HFF-Myc (cell line): ENCODE measurements at regions not wholly inside any gene's neighbourhood (a gene's known extent, or its start where the extent isn't known, plus 50 kb on each side); places are given as distances from the start of the nearest gene placed in this dataset.

Experiments used
- DNase-seq: peaks from one replicate; pipeline ENCODE4 v3.0.0-alpha.2; 2011; ENCODE audit warnings: low read depth; ENCODE audit errors: extremely low read depth
- H3K4me3 ChIP-seq: replicated peaks from 2 replicates; pipeline ENCODE4 v1.5.1; 2011; ENCODE audit warnings: low read depth, mild to moderate bottlenecking, control low read depth, low read length
- TF ChIP-seq, protein P1 (sequence below): IDR thresholded peaks from 2 replicates; pipeline ENCODE4 v1.5.1; 2012; ENCODE audit warnings: mild to moderate bottlenecking, low read depth, low read length, control low read depth; ENCODE audit errors: missing control alignments

DNA sequence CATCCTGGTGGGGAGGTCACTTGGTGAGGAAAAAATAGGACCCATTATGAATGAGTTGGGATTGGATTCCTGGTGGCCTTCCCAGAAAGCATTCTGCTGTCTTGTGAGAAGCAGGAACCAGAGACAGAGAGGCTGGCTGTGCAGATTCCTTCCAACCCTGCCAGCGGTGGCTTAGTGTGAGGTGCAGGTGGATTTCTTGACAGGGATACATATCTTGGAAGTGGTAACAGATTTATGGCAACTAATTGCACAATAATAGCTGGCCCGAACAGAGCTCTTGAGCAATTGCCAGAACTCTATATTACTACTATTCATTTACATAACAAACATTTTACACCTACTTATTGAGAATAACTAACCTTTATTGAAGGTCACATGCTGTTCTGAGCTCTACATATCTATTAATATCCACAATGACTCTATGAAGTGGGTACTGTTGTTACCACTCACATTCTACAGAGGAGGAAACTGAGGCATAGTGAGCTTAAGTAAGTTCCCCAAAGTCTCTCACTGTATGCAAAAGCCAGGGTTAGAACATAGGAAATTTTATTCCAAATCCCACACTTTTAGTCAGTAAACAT is 173.9 kb upstream of the SERP2 start:
- DNase-seq, result no peak
- TF ChIP-seq, protein P1, sequence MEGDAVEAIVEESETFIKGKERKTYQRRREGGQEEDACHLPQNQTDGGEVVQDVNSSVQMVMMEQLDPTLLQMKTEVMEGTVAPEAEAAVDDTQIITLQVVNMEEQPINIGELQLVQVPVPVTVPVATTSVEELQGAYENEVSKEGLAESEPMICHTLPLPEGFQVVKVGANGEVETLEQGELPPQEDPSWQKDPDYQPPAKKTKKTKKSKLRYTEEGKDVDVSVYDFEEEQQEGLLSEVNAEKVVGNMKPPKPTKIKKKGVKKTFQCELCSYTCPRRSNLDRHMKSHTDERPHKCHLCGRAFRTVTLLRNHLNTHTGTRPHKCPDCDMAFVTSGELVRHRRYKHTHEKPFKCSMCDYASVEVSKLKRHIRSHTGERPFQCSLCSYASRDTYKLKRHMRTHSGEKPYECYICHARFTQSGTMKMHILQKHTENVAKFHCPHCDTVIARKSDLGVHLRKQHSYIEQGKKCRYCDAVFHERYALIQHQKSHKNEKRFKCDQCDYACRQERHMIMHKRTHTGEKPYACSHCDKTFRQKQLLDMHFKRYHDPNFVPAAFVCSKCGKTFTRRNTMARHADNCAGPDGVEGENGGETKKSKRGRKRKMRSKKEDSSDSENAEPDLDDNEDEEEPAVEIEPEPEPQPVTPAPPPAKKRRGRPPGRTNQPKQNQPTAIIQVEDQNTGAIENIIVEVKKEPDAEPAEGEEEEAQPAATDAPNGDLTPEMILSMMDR, result no peak
- no peak overlapping the region for H3K4me3 ChIP-seq

DNA sequence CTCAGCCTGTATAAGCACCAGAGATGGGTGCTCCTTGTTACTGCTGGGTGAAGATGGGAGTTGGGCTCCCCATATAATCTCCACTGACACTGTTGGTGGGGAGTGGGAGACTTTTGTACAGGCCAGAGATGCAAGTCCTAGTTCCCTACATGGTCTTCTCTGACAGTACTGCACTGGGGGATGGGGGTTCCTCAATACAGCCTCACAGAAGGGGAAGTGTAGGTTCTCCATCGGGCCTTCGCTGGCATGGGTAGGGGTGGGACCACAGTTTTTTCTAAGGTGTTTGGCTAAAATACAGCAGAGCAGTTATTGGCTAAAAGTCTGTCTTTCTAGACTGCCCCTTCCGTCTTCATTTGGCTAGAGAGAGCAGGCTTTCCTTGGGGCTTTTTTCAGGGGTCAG is 167.2 kb upstream of the SERP2 start:
- DNase-seq, result no peak
- TF ChIP-seq, protein P1, result no peak
- no peak overlapping the region for H3K4me3 ChIP-seq

- DNase-seq, result no peak
- TF ChIP-seq, protein P1, result no peak
- no peak overlapping the region for H3K4me3 ChIP-seq
Observed at GRCh38 chr13:44207476-44207875, 166.1 kb upstream of the SERP2 start.

DNA sequence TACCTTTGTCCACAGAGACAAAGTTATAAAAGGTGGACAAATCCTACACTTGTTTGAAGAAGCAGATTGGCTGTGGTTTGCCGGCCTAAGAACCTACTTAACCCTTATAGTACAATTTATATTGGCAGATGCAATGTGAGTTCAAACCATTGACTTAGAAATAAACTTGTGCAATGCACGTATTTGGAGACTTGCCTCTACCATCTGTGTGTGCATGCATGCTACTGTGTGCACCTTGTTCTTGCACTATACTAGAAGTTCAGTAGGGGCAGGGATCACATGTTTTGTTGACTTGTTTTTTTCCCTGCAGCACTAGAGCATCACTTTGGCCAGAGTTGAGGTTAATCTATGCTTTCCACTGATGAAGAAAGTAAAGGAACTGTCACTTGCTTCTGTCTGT is 163.1 kb upstream of the SERP2 start:
- H3K4me3 ChIP-seq, result no peak overlapping the region
- no peak for DNase-seq
- TF ChIP-seq, protein P1, result no peak

- H3K4me3 ChIP-seq, result no peak overlapping the region
- no peak for DNase-seq
- TF ChIP-seq, protein P1, result no peak
Observed at GRCh38 chr13:44211286-44211685, 162.3 kb upstream of the SERP2 start.

GRCh38 chr13:44211704-44212346 is 161.8 kb upstream of the SERP2 start:
- TF ChIP-seq, protein P1, result no peak
- H3K4me3 ChIP-seq, result no peak overlapping the region
- DNase-seq, result no peak
